Trophoblast cell (in vitro differentiated cells and primary cell): ENCODE measurements at regions not wholly inside any gene's neighbourhood (a gene's known extent, or its start where the extent isn't known, plus 50 kb on each side); places are given as distances from the start of the nearest gene placed in this dataset.
A peak's percentile ranks its signal among the peaks of the same experiment; 100 is the strongest.
"Not testable (repeated sequence)": the region's sequence is repeated elsewhere in the genome, so short reads cannot be mapped to it uniquely, and the experiment has no call there.

ENCODE experiments used
- DNase-seq, 2 donors: peaks; one replicate each; pipeline ENCODE4 v3.0.0-alpha.2; 2016
- H2AFZ ChIP-seq: 2 replicates; pipeline ENCODE4 v1.6.1; 2013; ENCODE audit warnings: low read length, moderate library complexity, mild to moderate bottlenecking; ENCODE audit not compliant: insufficient read depth, poor library complexity
- H2AK5ac ChIP-seq: 2 replicates; pipeline ENCODE4 v1.6.1; 2013; ENCODE audit warnings: mild to moderate bottlenecking, low read length
- H2BK120ac ChIP-seq: 2 replicates; pipeline ENCODE4 v1.6.1; 2013; ENCODE audit warnings: low read length, mild to moderate bottlenecking, moderate library complexity; ENCODE audit not compliant: insufficient read depth, poor library complexity
- H2BK12ac ChIP-seq: 2 replicates; pipeline ENCODE4 v1.6.1; 2013; ENCODE audit warnings: mild to moderate bottlenecking, low read length, moderate library complexity
- H2BK5ac ChIP-seq: 2 replicates; pipeline ENCODE4 v1.6.1; 2013; ENCODE audit warnings: low read length, low read depth, moderate library complexity, mild to moderate bottlenecking; ENCODE audit not compliant: poor library complexity
- H3K14ac ChIP-seq: 2 replicates; pipeline ENCODE4 v1.6.1; 2013; ENCODE audit warnings: mild to moderate bottlenecking, low read length
- H3K18ac ChIP-seq: 2 replicates; pipeline ENCODE4 v1.6.1; 2013; ENCODE audit warnings: mild to moderate bottlenecking, low read length
- H3K23ac ChIP-seq: 2 replicates; pipeline ENCODE4 v1.6.1; 2013; ENCODE audit warnings: low read length
- H3K27ac ChIP-seq: 2 replicates; pipeline ENCODE4 v1.5.1; 2013; ENCODE audit warnings: low read depth, mild to moderate bottlenecking, inconsistent platforms, low read length, moderate library complexity
- H3K27me3 ChIP-seq: 2 replicates; pipeline ENCODE4 v1.6.1; 2013; ENCODE audit warnings: inconsistent platforms, mild to moderate bottlenecking, low read length, moderate library complexity; ENCODE audit not compliant: insufficient read depth
- H3K36me3 ChIP-seq, 2 experiments: 1 replicate in 1 of 2; 2 replicates in 1 of 2; pipeline ENCODE4 v1.6.1; 2013; ENCODE audit warnings: low read length in 2 of 2, mild to moderate bottlenecking in 2 of 2, moderate library complexity in 1 of 2; ENCODE audit not compliant: insufficient read depth in 2 of 2, control insufficient read depth in 1 of 2
- H3K4ac ChIP-seq: 2 replicates; pipeline ENCODE4 v1.6.1; 2013; ENCODE audit warnings: low read depth, mild to moderate bottlenecking, low read length, moderate library complexity
- H3K4me1 ChIP-seq, 2 experiments: 1 replicate in 1 of 2; 2 replicates in 1 of 2; pipeline ENCODE4 v1.6.1; 2013; ENCODE audit warnings: low read length in 2 of 2, mild to moderate bottlenecking in 2 of 2, moderate library complexity in 1 of 2; ENCODE audit not compliant: insufficient read depth in 2 of 2, control insufficient read depth in 1 of 2
- H3K4me2 ChIP-seq: 2 replicates; pipeline ENCODE4 v1.6.1; 2013; ENCODE audit warnings: inconsistent platforms, mild to moderate bottlenecking, low read length, moderate library complexity
- H3K4me3 ChIP-seq: 2 replicates; pipeline ENCODE4 v1.5.1; 2013; ENCODE audit warnings: mild to moderate bottlenecking, low read depth, low read length, inconsistent platforms
- H3K79me1 ChIP-seq: one replicate; pipeline ENCODE4 v1.6.1; 2013; ENCODE audit warnings: low read length
- H3K79me2 ChIP-seq: 2 replicates; pipeline ENCODE4 v1.6.1; 2013; ENCODE audit warnings: low read length, mild to moderate bottlenecking; ENCODE audit not compliant: control insufficient read depth, insufficient read depth, poor library complexity
- H3K9ac ChIP-seq: 2 replicates; pipeline ENCODE4 v1.6.1; 2013; ENCODE audit warnings: mild to moderate bottlenecking, low read length
- H3K9me3 ChIP-seq: 2 replicates; pipeline ENCODE4 v1.6.1; 2013; ENCODE audit warnings: low read depth, mild to moderate bottlenecking, control low read depth, inconsistent platforms, low read length; ENCODE audit not compliant: insufficient read depth
- H4K12ac ChIP-seq: 2 replicates; pipeline ENCODE4 v1.6.1; 2013; ENCODE audit warnings: low read depth, mild to moderate bottlenecking, low read length, moderate library complexity
- H4K8ac ChIP-seq: 2 replicates; pipeline ENCODE4 v1.6.1; 2013; ENCODE audit warnings: low read depth, mild to moderate bottlenecking, low read length, moderate library complexity
- H4K91ac ChIP-seq: one replicate; pipeline ENCODE4 v1.6.1; 2013; ENCODE audit warnings: low read depth, mild to moderate bottlenecking, low read length, moderate library complexity
- whole genome bisulfite sequencing: extraction: QIAGEN DNeasy Blood & Tissue Kit; methylation state at CpG from one replicate; pipeline ENCODE4 v1.1.7; 2013; ENCODE audit warnings: missing lambda C conversion rate; ENCODE audit not compliant: insufficient read length, insufficient coverage; ENCODE audit errors: extremely low coverage; 5-methylcytosine and 5-hydroxymethylcytosine counted together

GRCh38 chr14:34050606-34051005, 99.7 kb upstream of the EGLN3 start:
- Histone ChIP-seq H2BK5ac (no peak overlapping the region), H3K14ac (no peak overlapping the region), H2AK5ac (no peak overlapping the region), H3K79me1 (peaks cover 11% of the 10 kb centered on the region), H3K9ac (no peak overlapping the region), H4K8ac (no peak overlapping the region), H2BK12ac (no peak overlapping the region), H3K27me3 (no peaks in the 10 kb centered on the region), H3K36me3 (no peaks in the 10 kb centered on the region), H3K27ac (peak overlapping the region; percentile 8), H3K9me3 (no peaks in the 10 kb centered on the region), H4K12ac (no peak overlapping the region), H3K4me1 (peaks cover 12 to 17% of the 10 kb centered on the region in 2 experiments), H3K4ac (no peak overlapping the region), H3K79me2 (no peaks in the 10 kb centered on the region), H2AFZ (no peak overlapping the region), H3K23ac (no peak overlapping the region), H3K4me3 (no peak overlapping the region), H3K4me2 (no peak overlapping the region), H3K18ac (no peak overlapping the region), H4K91ac (peak overlapping the region; percentile 80), H2BK120ac (peak overlapping the region; percentile 64)
- WGBS = no CpG with 5 or more reads among the region's 1 CpG
- peak; percentile 84 to 97 for DNase-seq

GRCh38 chr14:34049790-34050189, 98.9 kb upstream of the EGLN3 start:
- no peak overlapping the region for H3K23ac ChIP-seq
- no peak overlapping the region for H2BK120ac ChIP-seq
- no peak overlapping the region for H4K8ac ChIP-seq
- peaks cover 11% of the 10 kb centered on the region for H3K79me1 ChIP-seq
- no peak overlapping the region for H3K18ac ChIP-seq
- H3K27me3 ChIP-seq = no peaks in the 10 kb centered on the region
- no peak for DNase-seq
- H3K4me2 ChIP-seq = no peak overlapping the region
- no peak overlapping the region for H3K4ac ChIP-seq
- no CpG with 5 or more reads among the region's 5 CpGs for WGBS
- peak overlapping the region; percentile 61 for H4K91ac ChIP-seq
- no peak overlapping the region for H2AK5ac ChIP-seq
- no peak overlapping the region for H3K9ac ChIP-seq
- no peak overlapping the region for H2AFZ ChIP-seq
- H3K27ac ChIP-seq = no peak overlapping the region
- H2BK5ac ChIP-seq = no peak overlapping the region
- no peak overlapping the region for H3K4me3 ChIP-seq
- no peaks in the 10 kb centered on the region for H3K79me2 ChIP-seq
- no peaks in the 10 kb centered on the region for H3K9me3 ChIP-seq
- no peak overlapping the region for H3K14ac ChIP-seq
- H2BK12ac ChIP-seq = no peak overlapping the region
- no peak overlapping the region for H4K12ac ChIP-seq
- H3K4me1 ChIP-seq = peaks cover 12 to 17% of the 10 kb centered on the region in 2 experiments
- no peaks in the 10 kb centered on the region for H3K36me3 ChIP-seq

DNA sequence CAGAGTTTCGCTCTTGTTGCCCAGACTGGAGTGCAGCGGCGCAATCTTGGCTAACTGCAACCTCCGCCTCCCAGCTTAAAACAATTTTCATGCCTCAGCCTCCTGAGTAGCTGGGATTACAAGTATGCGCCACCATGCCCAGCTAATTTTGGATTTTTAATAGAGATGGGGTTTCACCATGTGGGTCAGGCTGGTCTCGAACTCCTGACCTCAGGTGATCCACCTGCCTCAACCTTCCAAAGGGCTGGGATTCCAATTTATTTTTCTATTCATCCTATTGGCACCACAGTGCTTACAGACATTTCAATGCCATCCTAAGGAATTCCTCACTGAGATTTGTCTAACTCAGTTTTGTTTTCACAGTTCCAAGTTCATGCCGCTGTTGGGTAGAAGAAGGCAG, 98.3 kb upstream of the EGLN3 start:
- Histone ChIP-seq H3K79me1 (peaks cover 13% of the 10 kb centered on the region), H4K91ac (peak overlapping the region; percentile 61), H3K4me1 (peaks cover 12 to 17% of the 10 kb centered on the region in 2 experiments)
- H3K9ac ChIP-seq, H3K4me3 ChIP-seq, H3K27me3 ChIP-seq, DNase-seq, H3K4me2 ChIP-seq, H3K9me3 ChIP-seq, H4K12ac ChIP-seq, H2AFZ ChIP-seq, H3K23ac ChIP-seq, H3K79me2 ChIP-seq, H2BK5ac ChIP-seq, H3K36me3 ChIP-seq, H2AK5ac ChIP-seq, H2BK12ac ChIP-seq, H4K8ac ChIP-seq, H3K18ac ChIP-seq, H3K4ac ChIP-seq, H2BK120ac ChIP-seq, H3K14ac ChIP-seq, H3K27ac ChIP-seq: not testable (repeated sequence)
- no CpG with 5 or more reads among the region's 7 CpGs for WGBS

- Histone ChIP-seq H3K9ac (no peak overlapping the region), H3K9me3 (no peaks in the 10 kb centered on the region), H3K79me1 (peaks cover 13% of the 10 kb centered on the region), H3K4me3 (no peak overlapping the region), H4K91ac (peak overlapping the region; percentile 83), H3K4ac (no peak overlapping the region), H2BK120ac (peak overlapping the region; percentile 29), H3K23ac (no peak overlapping the region), H3K27ac (peak overlapping the region; percentile 8), H2AK5ac (peak overlapping the region; percentile 39), H3K36me3 (no peaks in the 10 kb centered on the region), H3K4me1 (peaks cover 12 to 19% of the 10 kb centered on the region in 2 experiments), H3K14ac (peak overlapping the region; percentile 73), H2BK5ac (peak overlapping the region; percentile 16), H2AFZ (no peak overlapping the region), H3K4me2 (no peak overlapping the region), H3K18ac (no peak overlapping the region), H3K27me3 (no peaks in the 10 kb centered on the region), H3K79me2 (no peaks in the 10 kb centered on the region), H4K8ac (no peak overlapping the region), H2BK12ac (no peak overlapping the region), H4K12ac (no peak overlapping the region)
- no CpG with 5 or more reads among the region's 3 CpGs for WGBS
- DNase-seq = peak; percentile 73 to 81
These were observed 96.1 kb upstream of the EGLN3 start for GRCh38 chr14:34046799-34047520.
